CD14-positive monocyte (primary cell): ENCODE measurements at regions not wholly inside any gene's neighbourhood (a gene's known extent, or its start where the extent isn't known, plus 50 kb on each side); places are given as distances from the start of the nearest gene placed in this dataset.
"Not testable (repeated sequence)": the region's sequence is repeated elsewhere in the genome, so short reads cannot be mapped to it uniquely, and the experiment has no call there.

Experiments used
- DNase-seq, 3 donors: peaks; one replicate each; pipeline ENCODE4 v3.0.0-alpha.2; 2011 to 2022
- H2AFZ ChIP-seq: 2 replicates; pipeline ENCODE4 v1.6.0; 2012; ENCODE audit warnings: mild to moderate bottlenecking, low read depth, low read length, inconsistent platforms; ENCODE audit not compliant: insufficient read depth, poor library complexity, severe bottlenecking
- H3K27ac ChIP-seq, 2 donors: 1 replicate in 1 of 2; 2 replicates in 1 of 2; pipeline ENCODE4 v1.5.1; 2012 to 2013; ENCODE audit warnings: low read length in 2 of 2, control low read depth in 1 of 2, inconsistent platforms in 1 of 2, low read depth in 1 of 2, mild to moderate bottlenecking in 1 of 2
- H3K27me3 ChIP-seq, 2 donors: one replicate each; pipeline versions ENCODE4 v1.6.0 to v1.6.1; 2011 to 2013; ENCODE audit warnings: low read length in 2 of 2; ENCODE audit not compliant: control insufficient read depth in 2 of 2, insufficient read depth in 2 of 2
- H3K36me3 ChIP-seq, 2 donors: replicated peaks in 1 of 2; 1 replicate in 1 of 2; 2 replicates in 1 of 2; pipeline versions ENCODE4 v1.5.1 to v1.6.1; 2012 to 2013; ENCODE audit warnings: low read length in 2 of 2, control low read depth in 1 of 2, inconsistent platforms in 1 of 2, mild to moderate bottlenecking in 1 of 2; ENCODE audit not compliant: insufficient read depth in 2 of 2, control insufficient read depth in 1 of 2
- H3K4me1 ChIP-seq, 2 donors: 1 replicate in 1 of 2; 2 replicates in 1 of 2; pipeline versions ENCODE4 v1.5.1 to v1.6.1; 2012 to 2013; ENCODE audit warnings: low read length in 2 of 2, control low read depth in 1 of 2, inconsistent platforms in 1 of 2, mild to moderate bottlenecking in 1 of 2, moderate library complexity in 1 of 2; ENCODE audit not compliant: insufficient read depth in 2 of 2, control insufficient read depth in 1 of 2
- H3K4me2 ChIP-seq: replicated peaks from 2 replicates; pipeline ENCODE3; 2012; ENCODE audit warnings: low read length, moderate library complexity, mild to moderate bottlenecking; ENCODE audit not compliant: poor library complexity, severe bottlenecking; ENCODE audit errors: extremely low read depth
- H3K4me3 ChIP-seq, 3 experiments: fragments of 200-600 bp in 1 of 3; sonication (generic) in 1 of 3; replicated peaks in 1 of 3; 1 replicate in 2 of 3; 2 replicates in 1 of 3; pipeline ENCODE4 v1.5.1; 2011 to 2013; ENCODE audit warnings: low read length in 3 of 3, mild to moderate bottlenecking in 3 of 3, control low read depth in 2 of 3, low read depth in 2 of 3, inconsistent platforms in 1 of 3, moderate library complexity in 1 of 3
- H3K79me2 ChIP-seq: 2 replicates; pipeline ENCODE4 v1.6.0; 2012; ENCODE audit warnings: mild to moderate bottlenecking, control low read depth, inconsistent platforms, low read length, moderate library complexity; ENCODE audit not compliant: insufficient read depth
- H3K9ac ChIP-seq: 2 replicates; pipeline ENCODE4 v1.6.0; 2017; ENCODE audit warnings: low read length, mild to moderate bottlenecking; ENCODE audit not compliant: insufficient read depth, poor library complexity, severe bottlenecking
- H3K9me3 ChIP-seq, 2 donors: replicated peaks in 1 of 2; 1 replicate in 1 of 2; 2 replicates in 1 of 2; pipeline versions ENCODE4 v1.5.1 to v1.6.1; 2012 to 2013; ENCODE audit warnings: low read length in 2 of 2, control low read depth in 1 of 2; ENCODE audit not compliant: control insufficient read depth in 1 of 2, insufficient read depth in 1 of 2
- H4K20me1 ChIP-seq: 2 replicates; pipeline ENCODE4 v1.6.0; 2012; ENCODE audit warnings: mild to moderate bottlenecking, low read length, control low read depth, moderate library complexity; ENCODE audit not compliant: insufficient read depth
- H3K27ac Mint-ChIP-seq, 7 donors: one replicate each; pipeline ENCODE4 v1.8.0; 2020; ENCODE audit warnings: mild to moderate bottlenecking in 7 of 7, mixed read lengths in 7 of 7, moderate library complexity in 6 of 7, inconsistent platforms in 2 of 7
- H3K27me3 Mint-ChIP-seq, 3 donors: one replicate each; pipeline ENCODE4 v1.8.0; 2021 to 2022; ENCODE audit warnings: low read depth in 3 of 3, mild to moderate bottlenecking in 3 of 3, mixed read lengths in 3 of 3, moderate library complexity in 3 of 3, inconsistent platforms in 1 of 3
- H3K36me3 Mint-ChIP-seq, 2 donors: one replicate each; pipeline ENCODE4 v1.8.0; 2020; ENCODE audit warnings: mixed read lengths in 2 of 2, inconsistent platforms in 1 of 2, mild to moderate bottlenecking in 1 of 2
- H3K4me1 Mint-ChIP-seq: one replicate; pipeline ENCODE4 v1.8.0; 2020; ENCODE audit warnings: mild to moderate bottlenecking, mixed read lengths
- H3K4me3 Mint-ChIP-seq, 2 donors: one replicate each; pipeline ENCODE4 v1.8.0; 2020; ENCODE audit warnings: mild to moderate bottlenecking in 2 of 2, mixed read lengths in 2 of 2, moderate library complexity in 1 of 2
- H3K9me3 Mint-ChIP-seq, 7 donors: one replicate each; pipeline ENCODE4 v1.8.0; 2020 to 2022; ENCODE audit warnings: mixed read lengths in 7 of 7, mild to moderate bottlenecking in 6 of 7, moderate library complexity in 6 of 7, inconsistent platforms in 2 of 7
- WGBS: methylation state at CpG from one replicate; pipeline ENCODE4 v1.1.5; 2013; ENCODE audit warnings: missing lambda C conversion rate; ENCODE audit not compliant: insufficient coverage; 5-methylcytosine and 5-hydroxymethylcytosine counted together
- intact Hi-C, 2 donors: fragments of 100-400 bp; cut with micrococcal nuclease; formaldehyde crosslinking; loops; one replicate each; pipeline versions ENCODE4 v1.15.0 to v1.15.1; 2023
- TF ChIP-seq, protein P1 (sequence below): fragments of 200-600 bp; IDR thresholded peaks from one replicate; pipeline ENCODE4 v1.8.0; 2022; ENCODE audit warnings: antibody characterized with exemption, mild to moderate bottlenecking

DNA sequence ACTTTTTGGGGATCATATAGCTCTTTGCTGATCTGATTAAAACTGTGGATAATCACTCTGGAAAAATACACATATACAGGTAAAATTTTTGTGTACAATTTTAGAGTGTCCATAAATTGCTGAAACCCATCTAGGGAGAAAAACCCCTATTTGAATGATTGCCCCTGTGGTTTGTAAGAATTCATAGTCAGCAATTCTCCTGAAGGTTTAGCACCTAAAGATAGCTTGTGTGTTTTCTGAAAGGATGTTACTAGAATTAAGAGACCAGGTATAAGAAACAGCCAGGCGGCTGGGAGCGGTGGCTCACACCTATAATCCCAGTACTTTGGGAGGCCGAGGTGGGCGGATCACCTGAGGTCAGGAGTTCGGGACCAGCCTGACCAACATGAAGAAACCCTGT lies 106.8 kb upstream of the RAP2B start:
- H3K27me3 Mint-ChIP-seq: peaks cover 0 to 2% (median 1%) of the 10 kb centered on the region in 3 donors
- intact Hi-C loops: loop anchor here in 1 of 2 donors (5.0 kb wide), 1 partner anchor 107 kb away; the partner anchor contains the start of gene RAP2B
- no peaks in the 10 kb centered on the region for H3K36me3 Mint-ChIP-seq
- no peak for DNase-seq
- Histone ChIP-seq H4K20me1 (no peaks in the 10 kb centered on the region), H3K79me2 (no peaks in the 10 kb centered on the region), H3K9me3 (peaks cover 0 to 4% of the 10 kb centered on the region in 2 donors), H3K9ac (no peak overlapping the region), H3K36me3 (no peaks in the 10 kb centered on the region), H3K27me3 (no peaks in the 10 kb centered on the region), H3K4me2 (no peak overlapping the region), H3K27ac (no peak overlapping the region), H3K4me3 (no peak overlapping the region), H2AFZ (no peak overlapping the region), H3K4me1 (peaks cover 10 to 32% of the 10 kb centered on the region in 2 donors)
- no CpG with 5 or more reads among the region's 5 CpGs for WGBS
- H3K9me3 Mint-ChIP-seq: peaks cover 0 to 8% (median 2%) of the 10 kb centered on the region in 7 donors
- no peak overlapping the region for H3K4me3 Mint-ChIP-seq
- TF ChIP-seq, protein P1, sequence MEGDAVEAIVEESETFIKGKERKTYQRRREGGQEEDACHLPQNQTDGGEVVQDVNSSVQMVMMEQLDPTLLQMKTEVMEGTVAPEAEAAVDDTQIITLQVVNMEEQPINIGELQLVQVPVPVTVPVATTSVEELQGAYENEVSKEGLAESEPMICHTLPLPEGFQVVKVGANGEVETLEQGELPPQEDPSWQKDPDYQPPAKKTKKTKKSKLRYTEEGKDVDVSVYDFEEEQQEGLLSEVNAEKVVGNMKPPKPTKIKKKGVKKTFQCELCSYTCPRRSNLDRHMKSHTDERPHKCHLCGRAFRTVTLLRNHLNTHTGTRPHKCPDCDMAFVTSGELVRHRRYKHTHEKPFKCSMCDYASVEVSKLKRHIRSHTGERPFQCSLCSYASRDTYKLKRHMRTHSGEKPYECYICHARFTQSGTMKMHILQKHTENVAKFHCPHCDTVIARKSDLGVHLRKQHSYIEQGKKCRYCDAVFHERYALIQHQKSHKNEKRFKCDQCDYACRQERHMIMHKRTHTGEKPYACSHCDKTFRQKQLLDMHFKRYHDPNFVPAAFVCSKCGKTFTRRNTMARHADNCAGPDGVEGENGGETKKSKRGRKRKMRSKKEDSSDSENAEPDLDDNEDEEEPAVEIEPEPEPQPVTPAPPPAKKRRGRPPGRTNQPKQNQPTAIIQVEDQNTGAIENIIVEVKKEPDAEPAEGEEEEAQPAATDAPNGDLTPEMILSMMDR: no peak
- H3K27ac Mint-ChIP-seq: peak overlapping the region in 1 of 7 donors; percentile 72
- H3K4me1 Mint-ChIP-seq: peaks cover 32% of the 10 kb centered on the region

GRCh38 chr3:153055779-153056178 lies 106.2 kb upstream of the RAP2B start:
- Mint-ChIP-seq H3K36me3 (no peaks in the 10 kb centered on the region), H3K4me3 (no peak overlapping the region), H3K4me1 (peaks cover 35% of the 10 kb centered on the region), H3K27ac (peak overlapping the region in 1 of 7 donors; percentile 72), H3K9me3 (peaks cover 0 to 8% (median 2%) of the 10 kb centered on the region in 7 donors), H3K27me3 (peaks cover 0 to 2% (median 1%) of the 10 kb centered on the region in 3 donors)
- H3K79me2 ChIP-seq: no peaks in the 10 kb centered on the region
- no peak overlapping the region for H3K4me2 ChIP-seq
- H3K4me3 ChIP-seq: no peak overlapping the region
- no peak overlapping the region for H3K9ac ChIP-seq
- H3K9me3 ChIP-seq: peaks cover 0 to 4% of the 10 kb centered on the region in 2 donors
- no CpG with 5 or more reads among the region's 2 CpGs for WGBS
- no peaks in the 10 kb centered on the region for H4K20me1 ChIP-seq
- intact Hi-C loops: loop anchor here in 1 of 2 donors (5.0 kb wide), 1 partner anchor 107 kb away; the partner anchor contains the start of gene RAP2B
- H3K4me1 ChIP-seq: peaks cover 10 to 32% of the 10 kb centered on the region in 2 donors
- TF ChIP-seq, protein P1: no peak
- no peak overlapping the region for H3K27ac ChIP-seq
- H2AFZ ChIP-seq: no peak overlapping the region
- DNase-seq: no peak
- no peaks in the 10 kb centered on the region for H3K27me3 ChIP-seq
- H3K36me3 ChIP-seq: no peaks in the 10 kb centered on the region

DNA sequence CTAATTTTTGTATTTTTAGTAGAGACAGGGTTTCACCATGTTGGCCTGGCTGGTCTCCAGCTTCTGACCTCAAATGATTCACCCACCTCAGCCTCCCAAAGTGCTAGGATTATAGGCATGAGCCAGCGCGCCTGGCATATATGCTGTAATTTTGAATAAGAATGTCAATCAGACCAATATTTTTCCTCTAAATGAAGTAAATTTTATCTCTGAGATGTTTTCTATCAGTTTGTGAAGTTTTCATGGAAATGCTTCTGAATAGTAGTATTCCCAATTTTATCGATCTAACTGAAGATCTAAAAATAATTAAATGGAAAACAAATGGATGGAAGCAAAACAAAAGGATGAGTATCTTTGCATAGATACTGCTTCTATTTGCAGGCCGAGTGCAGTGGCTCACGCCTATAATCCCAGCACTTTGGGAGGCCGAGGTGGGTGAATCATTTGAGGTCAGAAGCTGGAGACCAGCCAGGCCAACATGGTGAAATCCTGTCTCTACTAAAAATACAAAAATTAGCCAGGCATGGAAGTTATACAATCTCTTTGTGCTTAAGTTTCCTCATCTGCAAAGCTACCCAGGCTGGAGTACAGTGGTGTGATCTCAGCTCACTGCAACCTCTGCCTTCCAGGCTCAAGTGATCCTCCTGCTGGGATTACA lies 103.9 kb upstream of the RAP2B start:
- H3K9me3 ChIP-seq, H2AFZ ChIP-seq, H4K20me1 ChIP-seq, H3K4me2 ChIP-seq, H3K79me2 ChIP-seq, H3K27me3 Mint-ChIP-seq, H3K36me3 ChIP-seq, H3K4me3 ChIP-seq, H3K9me3 Mint-ChIP-seq, H3K27me3 ChIP-seq, H3K9ac ChIP-seq, H3K36me3 Mint-ChIP-seq: not testable (repeated sequence)
- intact Hi-C loops: loop anchor here in 1 of 2 donors (5.0 kb wide), 1 partner anchor 104 kb away; the partner anchor contains the start of gene RAP2B
- Mint-ChIP-seq H3K4me1 (peaks cover 24% of the 10 kb centered on the region), H3K27ac (peak overlapping the region; percentile 50 to 83 (median 70)), H3K4me3 (peak overlapping the region in 1 of 2 donors; percentile 45)
- peak in 2 of 3 donors; percentile 22 to 30 for DNase-seq
- 36% methylated on average over 4 of the region's 6 CpGs for WGBS
- peak overlapping the region in 1 of 2 donors; percentile 53 for H3K27ac ChIP-seq
- H3K4me1 ChIP-seq: peaks cover 5 to 16% of the 10 kb centered on the region in 2 donors
